ENCODE measurements at regions not wholly inside any gene's neighbourhood (a gene's known extent, or its start where the extent isn't known, plus 50 kb on each side); places are given as distances from the start of the nearest gene placed in this dataset.

GRCh38 chr4:158099686-158100085, 73.1 kb downstream of the GASK1B start:
- Mint-ChIP-seq H3K27ac (ENCODE audit: unreplicated experiment) (no peak overlapping the region), H3K4me3 (ENCODE audit: unreplicated experiment) (no peak overlapping the region), H3K36me3 (ENCODE audit: insufficient read depth, unreplicated experiment) (no peaks in the 10 kb centered on the region), H3K27me3 (ENCODE audit: insufficient read depth, unreplicated experiment) (no peaks in the 10 kb centered on the region), H3K9me3 (ENCODE audit: unreplicated experiment) (no peaks in the 10 kb centered on the region), H3K4me1 (ENCODE audit: low read depth, unreplicated experiment) (peaks cover 18% of the 10 kb centered on the region)
- TF ChIP-seq CTCF (IDR thresholded peaks at IDR 0.05; ENCODE audit: insufficient read depth in 1 of 2, low read depth in 1 of 2, low read length in 1 of 2, severe bottlenecking in 1 of 2, unreplicated experiment in 1 of 2), result no peak
- peaks cover 8% of the 10 kb centered on the region for H3K4me1 ChIP-seq
- no peaks in the 10 kb centered on the region for H3K36me3 ChIP-seq (ENCODE audit: control insufficient read depth, insufficient read depth, low read length)
- H3K4me3 ChIP-seq (ENCODE audit: low read depth, low read length), result no peak overlapping the region
- intact Hi-C loops (cut with micrococcal nuclease; ENCODE audit: unreplicated experiment), result loop anchor here (10.0 kb wide), 1 partner anchor 65 kb away; no protein-coding TSS in a partner anchor
- BruUV-seq (replicated peaks), result no TSS peak
- no peaks in the 10 kb centered on the region for H3K27me3 ChIP-seq (replicated peaks; ENCODE audit: control insufficient read depth, insufficient read depth, low read length)
- ChIA-PET CTCF (no interaction called here), POLR2A (no interaction called here)
- H3K9me3 ChIP-seq, result no peaks in the 10 kb centered on the region
- no peak for DNase-seq

GRCh38 chr4:158098802-158099201, 74.0 kb downstream of the GASK1B start:
- no peaks in the 10 kb centered on the region for H3K36me3 Mint-ChIP-seq (ENCODE audit: insufficient read depth, unreplicated experiment)
- H3K9me3 ChIP-seq, result no peaks in the 10 kb centered on the region
- no peaks in the 10 kb centered on the region for H3K27me3 ChIP-seq (replicated peaks; ENCODE audit: control insufficient read depth, insufficient read depth, low read length)
- ChIA-PET CTCF (no interaction called here), POLR2A (no interaction called here)
- no peak overlapping the region for H3K4me3 Mint-ChIP-seq (ENCODE audit: unreplicated experiment)
- no peaks in the 10 kb centered on the region for H3K36me3 ChIP-seq (ENCODE audit: control insufficient read depth, insufficient read depth, low read length)
- peaks cover 18% of the 10 kb centered on the region for H3K4me1 Mint-ChIP-seq (ENCODE audit: low read depth, unreplicated experiment)
- H3K9me3 Mint-ChIP-seq (ENCODE audit: unreplicated experiment), result no peaks in the 10 kb centered on the region
- TF ChIP-seq CTCF (IDR thresholded peaks at IDR 0.05; ENCODE audit: insufficient read depth in 1 of 2, low read depth in 1 of 2, low read length in 1 of 2, severe bottlenecking in 1 of 2, unreplicated experiment in 1 of 2), result no peak
- H3K4me3 ChIP-seq (ENCODE audit: low read depth, low read length), result no peak overlapping the region
- BruUV-seq (replicated peaks), result no TSS peak
- intact Hi-C loops (cut with micrococcal nuclease; ENCODE audit: unreplicated experiment), result loop anchor here (10.0 kb wide), 1 partner anchor 64 kb away; no protein-coding TSS in a partner anchor
- no peak overlapping the region for H3K27ac Mint-ChIP-seq (ENCODE audit: unreplicated experiment)
- H3K4me1 ChIP-seq, result peaks cover 8% of the 10 kb centered on the region
- no peak for DNase-seq
- H3K27me3 Mint-ChIP-seq (ENCODE audit: insufficient read depth, unreplicated experiment), result no peaks in the 10 kb centered on the region

- H3K36me3 ChIP-seq (ENCODE audit: control insufficient read depth, insufficient read depth, low read length), result no peaks in the 10 kb centered on the region
- Mint-ChIP-seq H3K36me3 (ENCODE audit: insufficient read depth, unreplicated experiment) (no peaks in the 10 kb centered on the region), H3K4me1 (ENCODE audit: low read depth, unreplicated experiment) (peaks cover 12% of the 10 kb centered on the region), H3K27ac (ENCODE audit: unreplicated experiment) (peak overlapping the region; percentile 82), H3K27me3 (ENCODE audit: insufficient read depth, unreplicated experiment) (no peaks in the 10 kb centered on the region), H3K9me3 (ENCODE audit: unreplicated experiment) (no peaks in the 10 kb centered on the region), H3K4me3 (ENCODE audit: unreplicated experiment) (peak overlapping the region; percentile 60)
- no peak for TF ChIP-seq CTCF (IDR thresholded peaks at IDR 0.05; ENCODE audit: insufficient read depth in 1 of 2, low read depth in 1 of 2, low read length in 1 of 2, severe bottlenecking in 1 of 2, unreplicated experiment in 1 of 2)
- ChIA-PET CTCF (no interaction called here), POLR2A (interaction anchor here (0.7 kb wide), 1 partner anchor 764 kb away, joined by 5 read pairs; no protein-coding TSS in a partner anchor)
- H3K9me3 ChIP-seq, result no peaks in the 10 kb centered on the region
- peaks cover 8% of the 10 kb centered on the region for H3K4me1 ChIP-seq
- DNase-seq, result peak; percentile 78 to 80
- TSS peak; percentile 93 for BruUV-seq (replicated peaks)
- no peak overlapping the region for H3K4me3 ChIP-seq (ENCODE audit: low read depth, low read length)
- H3K27me3 ChIP-seq (replicated peaks; ENCODE audit: control insufficient read depth, insufficient read depth, low read length), result no peaks in the 10 kb centered on the region
- intact Hi-C loops (cut with micrococcal nuclease; ENCODE audit: unreplicated experiment), result loop anchor here (1.0 to 10.0 kb wide), 4 partner anchors 27 to 100 kb away; no protein-coding TSS in a partner anchor
Measured at GRCh38 chr4:158094413-158095134, 78.3 kb downstream of the GASK1B start.
